GF-D8 (cell line): ENCODE measurements at regions not wholly inside any gene's neighbourhood (a gene's known extent, or its start where the extent isn't known, plus 50 kb on each side); places are given as distances from the start of the nearest gene placed in this dataset.

Experiments
- DNase-seq: peaks from one replicate; lab custom pipeline; 2025; lab: John Stamatoyannopoulos, UW

GRCh38 chr3:22476976-22477375 lies 726.0 kb upstream of the ZNF385D start:
- no peak for DNase-seq

GRCh38 chr3:22485954-22486353 lies 717.2 kb upstream of the UBE2E2 start:
- DNase-seq, result no peak

GRCh38 chr3:22490747-22491146 lies 712.4 kb upstream of the UBE2E2 start:
- no peak for DNase-seq

- DNase-seq, result no peak
These were observed 711.8 kb upstream of the UBE2E2 start for GRCh38 chr3:22491344-22491743.

GRCh38 chr3:22492342-22492741 lies 710.8 kb upstream of the UBE2E2 start:
- DNase-seq, result no peak

GRCh38 chr3:22495241-22495640 lies 707.9 kb upstream of the UBE2E2 start:
- no peak for DNase-seq

GRCh38 chr3:22495791-22496190 lies 707.3 kb upstream of the UBE2E2 start:
- no peak for DNase-seq

- no peak for DNase-seq
These were observed 706.5 kb upstream of the UBE2E2 start for GRCh38 chr3:22496641-22497040.

- DNase-seq, result no peak
These were observed 696.3 kb upstream of the UBE2E2 start for GRCh38 chr3:22506871-22507270.

- DNase-seq, result no peak
These were observed 695.4 kb upstream of the UBE2E2 start for GRCh38 chr3:22507709-22508108.

- no peak for DNase-seq
These were observed 679.2 kb upstream of the UBE2E2 start for GRCh38 chr3:22523925-22524324.

GRCh38 chr3:22526266-22526837 lies 676.8 kb upstream of the UBE2E2 start:
- no peak for DNase-seq

GRCh38 chr3:22536541-22536940 lies 666.6 kb upstream of the UBE2E2 start:
- no peak for DNase-seq

GRCh38 chr3:22537560-22537959 lies 665.6 kb upstream of the UBE2E2 start:
- DNase-seq, result no peak

GRCh38 chr3:22542311-22542710 lies 660.8 kb upstream of the UBE2E2 start:
- DNase-seq, result no peak

GRCh38 chr3:22555753-22556435 lies 647.2 kb upstream of the UBE2E2 start:
- DNase-seq, result no peak

GRCh38 chr3:22565393-22565792 lies 637.7 kb upstream of the UBE2E2 start:
- DNase-seq, result no peak

- no peak for DNase-seq
These were observed 634.8 kb upstream of the UBE2E2 start for GRCh38 chr3:22568285-22568684.

- DNase-seq, result no peak
These were observed 633.6 kb upstream of the UBE2E2 start for GRCh38 chr3:22569570-22569969.

GRCh38 chr3:22581007-22581406 lies 622.1 kb upstream of the UBE2E2 start:
- no peak for DNase-seq

- DNase-seq, result no peak
These were observed 620.9 kb upstream of the UBE2E2 start for GRCh38 chr3:22582266-22582665.

GRCh38 chr3:22585504-22585903 lies 617.6 kb upstream of the UBE2E2 start:
- no peak for DNase-seq

- no peak for DNase-seq
These were observed 617.2 kb upstream of the UBE2E2 start for GRCh38 chr3:22585911-22586310.

- no peak for DNase-seq
These were observed 615.7 kb upstream of the UBE2E2 start for GRCh38 chr3:22587446-22587845.
